ENCODE measurements at regions not wholly inside any gene's neighbourhood (a gene's known extent, or its start where the extent isn't known, plus 50 kb on each side); places are given as distances from the start of the nearest gene placed in this dataset.

DNA sequence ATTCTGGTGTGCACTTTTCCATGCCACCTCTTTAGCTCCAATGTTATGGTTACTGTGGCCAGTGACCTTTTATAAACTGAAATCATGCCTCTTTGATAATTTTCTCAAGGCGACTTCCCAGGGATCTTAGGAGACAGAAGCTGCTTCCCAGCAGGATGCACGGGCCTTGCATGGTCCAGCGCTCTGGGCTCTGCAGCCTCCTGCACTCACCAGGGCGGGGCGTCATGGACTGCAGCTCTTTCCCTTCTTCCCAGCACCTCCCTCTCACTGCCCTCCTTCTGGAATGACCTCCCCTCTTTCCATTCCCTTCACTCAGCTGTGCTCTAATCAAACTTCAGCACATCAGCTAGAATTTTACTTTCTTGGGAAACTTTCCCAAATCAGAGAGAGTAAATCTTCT, 318.3 kb downstream of the IRS2 start:
- Mint-ChIP-seq H3K4me1 (0 out of 4 replicates have a peak, but pooled peaks cover 0 to 3% of the 10 kb centered on the region in 2 experiments), H3K27me3 (ENCODE audit: low read depth) (no peaks in the 10 kb centered on the region), H3K9me3 (peaks cover 3 to 4% of the 10 kb centered on the region in 2 experiments; a peak in 3 of 5 replicates), H3K4me3 (no peak overlapping the region), H3K36me3 (ENCODE audit: insufficient read depth in 1 of 3, low read depth in 3 of 3) (0 out of 7 replicates have a peak, but pooled peaks cover 0 to 5% (median 0%) of the 10 kb centered on the region in 3 experiments), H3K27ac (no peak overlapping the region)
- no peak overlapping the region for H3K56ac ChIP-seq (ENCODE audit: insufficient read length, low read depth, low read length)
- no peaks in the 10 kb centered on the region for H4K20me1 ChIP-seq (ENCODE audit: control insufficient read depth, insufficient read depth, insufficient read length)
- no peak overlapping the region for H2BK120ac ChIP-seq (ENCODE audit: low read depth, low read length, poor library complexity, severe bottlenecking)
- no peak overlapping the region for H3T11ph ChIP-seq (ENCODE audit: low read length)
- no peak overlapping the region for H2BK12ac ChIP-seq (ENCODE audit: insufficient read length, low read depth, low read length)
- H4K5ac ChIP-seq (ENCODE audit: insufficient read length, low read depth, low read length): no peak overlapping the region
- no peaks in the 10 kb centered on the region for H3K4me1 ChIP-seq (ENCODE audit: insufficient read depth, low read length)
- TF ChIP-seq, protein P1, sequence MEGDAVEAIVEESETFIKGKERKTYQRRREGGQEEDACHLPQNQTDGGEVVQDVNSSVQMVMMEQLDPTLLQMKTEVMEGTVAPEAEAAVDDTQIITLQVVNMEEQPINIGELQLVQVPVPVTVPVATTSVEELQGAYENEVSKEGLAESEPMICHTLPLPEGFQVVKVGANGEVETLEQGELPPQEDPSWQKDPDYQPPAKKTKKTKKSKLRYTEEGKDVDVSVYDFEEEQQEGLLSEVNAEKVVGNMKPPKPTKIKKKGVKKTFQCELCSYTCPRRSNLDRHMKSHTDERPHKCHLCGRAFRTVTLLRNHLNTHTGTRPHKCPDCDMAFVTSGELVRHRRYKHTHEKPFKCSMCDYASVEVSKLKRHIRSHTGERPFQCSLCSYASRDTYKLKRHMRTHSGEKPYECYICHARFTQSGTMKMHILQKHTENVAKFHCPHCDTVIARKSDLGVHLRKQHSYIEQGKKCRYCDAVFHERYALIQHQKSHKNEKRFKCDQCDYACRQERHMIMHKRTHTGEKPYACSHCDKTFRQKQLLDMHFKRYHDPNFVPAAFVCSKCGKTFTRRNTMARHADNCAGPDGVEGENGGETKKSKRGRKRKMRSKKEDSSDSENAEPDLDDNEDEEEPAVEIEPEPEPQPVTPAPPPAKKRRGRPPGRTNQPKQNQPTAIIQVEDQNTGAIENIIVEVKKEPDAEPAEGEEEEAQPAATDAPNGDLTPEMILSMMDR (conservative IDR thresholded peaks at IDR 0.05): no peak
- no peaks in the 10 kb centered on the region for H3K79me1 ChIP-seq (ENCODE audit: insufficient read depth, low read depth, low read length, poor library complexity, severe bottlenecking)
- no peak for DNase-seq
- no peaks in the 10 kb centered on the region for H3K9me3 ChIP-seq (ENCODE audit: control insufficient read depth, low read depth, low read length)
- H3K9ac ChIP-seq (ENCODE audit: extremely low read depth, insufficient read length, low read length): no peak overlapping the region
- H3K23me2 ChIP-seq (ENCODE audit: insufficient read length, low read depth, low read length, poor library complexity, severe bottlenecking): no peaks in the 10 kb centered on the region
- no peak overlapping the region for H3K23ac ChIP-seq (ENCODE audit: insufficient read length, low read depth, low read length)
- H2BK5ac ChIP-seq (ENCODE audit: insufficient read length, low read length): no peak overlapping the region
- no peak overlapping the region for H2AK5ac ChIP-seq (ENCODE audit: insufficient read length, low read length)
- H3K27ac ChIP-seq (ENCODE audit: insufficient read length, low read depth, low read length): no peak overlapping the region
- H3K4ac ChIP-seq (ENCODE audit: low read depth, low read length): no peak overlapping the region
- no peak overlapping the region for H3K18ac ChIP-seq (ENCODE audit: insufficient read length, low read depth, low read length)
- H3K4me2 ChIP-seq (ENCODE audit: insufficient read depth, insufficient read length, low read length): no peak overlapping the region
- H2BK15ac ChIP-seq (ENCODE audit: low read depth, low read length): no peak overlapping the region
- H2BK20ac ChIP-seq (ENCODE audit: low read depth, low read length, poor library complexity, severe bottlenecking): no peak overlapping the region
- no peaks in the 10 kb centered on the region for H3K79me2 ChIP-seq (ENCODE audit: insufficient read depth, low read length)
- no peak overlapping the region for H4K8ac ChIP-seq (replicated peaks; ENCODE audit: insufficient read length, low read depth, low read length)
- H2AFZ ChIP-seq (ENCODE audit: low read length): no peak overlapping the region
- WGBS (ENCODE audit: extremely low coverage, insufficient read length, low lambda C conversion rate): no CpG with 5 or more reads among the region's 5 CpGs
- no peaks in the 10 kb centered on the region for H3K27me3 ChIP-seq (ENCODE audit: insufficient read depth, low read length)
- no peak overlapping the region for H3K14ac ChIP-seq (ENCODE audit: insufficient read depth, low read length)
- no peak overlapping the region for H4K91ac ChIP-seq (ENCODE audit: insufficient read length, low read depth, low read length)

Measured in H9 (cell line).